OCI-LY7 (cell line): ENCODE measurements at regions not wholly inside any gene's neighbourhood (a gene's known extent, or its start where the extent isn't known, plus 50 kb on each side); places are given as distances from the start of the nearest gene placed in this dataset.

ENCODE experiments used
- BruUV-seq: library from RNA; stranded (reverse); fragments of 400-500 nt; replicated peaks from 2 replicates; lab custom pipeline; 2021; lab: Mats Ljungman, UMichigan
- CTCF ChIA-PET: fragments of 300-600 bp; sonication (Branson Sonifier 250); formaldehyde crosslinking; loops from one replicate; lab custom pipeline; 2022; ENCODE audit warnings: antibody characterized with exemption; ENCODE audit not compliant: unreplicated experiment; lab: Charles Lee
- POLR2A ChIA-PET: fragments of 300-600 bp; sonication (Branson Sonifier 250); formaldehyde crosslinking; loops from one replicate; lab custom pipeline; 2022; ENCODE audit warnings: antibody characterized with exemption; lab: Charles Lee
- DNase-seq: peaks from one replicate; pipeline ENCODE4 v3.0.0-alpha.2; 2015; ENCODE audit warnings: low spot score
- H2AFZ ChIP-seq: fragments of 200-600 bp; sonication (generic), shearing (Covaris generic); 2 replicates; pipeline ENCODE4 v1.6.1; 2014; ENCODE audit warnings: mild to moderate bottlenecking, antibody characterized with exemption, low read length, moderate library complexity
- H3K27ac ChIP-seq: fragments of 200-600 bp; sonication (generic); 2 replicates; pipeline ENCODE4 v1.5.1; 2014; ENCODE audit warnings: mixed run types, low read depth, mild to moderate bottlenecking, moderate library complexity, low read length, inconsistent platforms; ENCODE audit not compliant: poor library complexity, severe bottlenecking
- H3K36me3 ChIP-seq: fragments of 200-600 bp; sonication (generic); 2 replicates; pipeline ENCODE4 v1.6.1; 2014; ENCODE audit warnings: mild to moderate bottlenecking, antibody characterized with exemption, low read length, moderate library complexity, mixed read lengths; ENCODE audit not compliant: insufficient read depth
- H3K4me1 ChIP-seq: fragments of 200-600 bp; sonication (generic); 2 replicates; pipeline ENCODE4 v1.5.1; 2014; ENCODE audit warnings: mild to moderate bottlenecking, low read length; ENCODE audit not compliant: insufficient read depth, poor library complexity, severe bottlenecking
- H3K4me2 ChIP-seq: fragments of 200-600 bp; sonication (generic); 2 replicates; pipeline ENCODE4 v1.6.1; 2014; ENCODE audit warnings: mild to moderate bottlenecking, low read length
- H3K4me3 ChIP-seq: fragments of 200-600 bp; sonication (generic); 2 replicates; pipeline ENCODE4 v1.5.1; 2014; ENCODE audit warnings: mild to moderate bottlenecking, low read depth, low read length; ENCODE audit not compliant: poor library complexity, severe bottlenecking
- H3K79me2 ChIP-seq: fragments of 200-600 bp; sonication (generic); 2 replicates; pipeline ENCODE4 v1.6.1; 2016; ENCODE audit warnings: low read depth, mild to moderate bottlenecking, low read length, moderate library complexity, mixed read lengths; ENCODE audit not compliant: insufficient read depth
- H3K9me2 ChIP-seq: fragments of 200-600 bp; sonication (generic); 2 replicates; pipeline ENCODE4 v1.6.1; 2016; ENCODE audit warnings: mild to moderate bottlenecking, low read length, mixed read lengths; ENCODE audit not compliant: insufficient read depth
- H3K9me3 ChIP-seq: fragments of 200-600 bp; sonication (generic); 2 replicates; pipeline ENCODE4 v1.6.1; 2014; ENCODE audit warnings: mild to moderate bottlenecking, mixed run types, low read length, mixed read lengths
- H4K20me1 ChIP-seq: fragments of 200-600 bp; sonication (generic); 2 replicates; pipeline ENCODE4 v1.6.1; 2014; ENCODE audit warnings: mild to moderate bottlenecking, antibody characterized with exemption, low read length, moderate library complexity, mixed read lengths; ENCODE audit not compliant: insufficient read depth
- EZH2phosphoT487 ChIP-seq: fragments of 200-600 bp; sonication (generic); IDR thresholded peaks from 2 replicates; pipeline ENCODE4 v1.6.1; 2018; ENCODE audit warnings: low read depth, borderline replicate concordance, mild to moderate bottlenecking, mixed run types, antibody characterized with exemption, low read length, moderate library complexity, mixed read lengths
- intact Hi-C: fragments of 100-400 bp; cut with micrococcal nuclease; formaldehyde crosslinking; loops from one replicate; pipeline ENCODE4 v1.10.0; 2022; ENCODE audit not compliant: unreplicated experiment
- TF ChIP-seq, protein P1 (sequence below): fragments of 200-600 bp; sonication (generic); conservative IDR thresholded peaks from 2 replicates; pipeline ENCODE4 v1.5.1; 2014; ENCODE audit warnings: mild to moderate bottlenecking, antibody characterized with exemption, low read length, moderate library complexity, mixed read lengths

DNA sequence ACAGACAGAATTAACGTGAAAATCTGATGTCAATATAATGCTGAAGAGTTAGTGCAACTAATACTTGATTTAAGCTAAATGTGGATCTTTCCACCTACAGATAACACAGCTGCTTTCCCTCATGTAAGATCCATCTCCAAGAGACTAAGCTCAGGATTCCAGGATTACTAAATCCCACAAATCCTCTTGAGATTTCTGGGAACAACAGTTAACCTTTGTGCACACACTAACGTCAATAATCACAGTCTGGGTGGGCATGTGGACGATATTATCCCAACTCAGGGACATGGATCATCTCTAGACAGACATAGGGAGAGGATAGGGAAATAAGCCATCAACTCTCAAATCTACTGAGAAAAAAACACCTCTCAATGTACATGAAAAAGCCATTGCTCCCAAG lies 432.6 kb downstream of the SATB2 start:
- CTCF ChIA-PET, result no interaction called here
- intact Hi-C loops, result no loop called here

GRCh38 chr2:199024224-199024623 lies 433.5 kb downstream of the SATB2 start:
- Histone ChIP-seq H4K20me1 (no peaks in the 10 kb centered on the region), H3K36me3 (no peaks in the 10 kb centered on the region; the same call in 1 of the 2 replicates), H3K4me2 (no peak overlapping the region), H3K4me1 (peaks cover 23% of the 10 kb centered on the region), H2AFZ (no peak overlapping the region), H3K9me3 (peaks cover 4% of the 10 kb centered on the region; the same call in 1 of the 2 replicates), H3K79me2 (no peaks in the 10 kb centered on the region), H3K4me3 (no peak overlapping the region), H3K27ac (no peak overlapping the region), H3K9me2 (no peaks in the 10 kb centered on the region)
- BruUV-seq, result no TSS peak
- CTCF ChIA-PET, result no interaction called here
- intact Hi-C loops, result loop anchor here (5.0 kb wide), 1 partner anchor 288 kb away; no protein-coding TSS in a partner anchor
- TF ChIP-seq EZH2phosphoT487, result no peak
- TF ChIP-seq, protein P1, sequence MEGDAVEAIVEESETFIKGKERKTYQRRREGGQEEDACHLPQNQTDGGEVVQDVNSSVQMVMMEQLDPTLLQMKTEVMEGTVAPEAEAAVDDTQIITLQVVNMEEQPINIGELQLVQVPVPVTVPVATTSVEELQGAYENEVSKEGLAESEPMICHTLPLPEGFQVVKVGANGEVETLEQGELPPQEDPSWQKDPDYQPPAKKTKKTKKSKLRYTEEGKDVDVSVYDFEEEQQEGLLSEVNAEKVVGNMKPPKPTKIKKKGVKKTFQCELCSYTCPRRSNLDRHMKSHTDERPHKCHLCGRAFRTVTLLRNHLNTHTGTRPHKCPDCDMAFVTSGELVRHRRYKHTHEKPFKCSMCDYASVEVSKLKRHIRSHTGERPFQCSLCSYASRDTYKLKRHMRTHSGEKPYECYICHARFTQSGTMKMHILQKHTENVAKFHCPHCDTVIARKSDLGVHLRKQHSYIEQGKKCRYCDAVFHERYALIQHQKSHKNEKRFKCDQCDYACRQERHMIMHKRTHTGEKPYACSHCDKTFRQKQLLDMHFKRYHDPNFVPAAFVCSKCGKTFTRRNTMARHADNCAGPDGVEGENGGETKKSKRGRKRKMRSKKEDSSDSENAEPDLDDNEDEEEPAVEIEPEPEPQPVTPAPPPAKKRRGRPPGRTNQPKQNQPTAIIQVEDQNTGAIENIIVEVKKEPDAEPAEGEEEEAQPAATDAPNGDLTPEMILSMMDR, result no peak
- no peak for DNase-seq
- POLR2A ChIA-PET, result interaction anchor here (0.7 to 1.9 kb wide), 2 partner anchors 12 to 149 kb away, joined by 3 to 5 read pairs; no protein-coding TSS in a partner anchor

More for the DNA sequence above, 432.6 kb downstream of the SATB2 start:
- Histone ChIP-seq H3K36me3 (no peaks in the 10 kb centered on the region; the same call in 1 of the 2 replicates), H2AFZ (peak overlapping the region; percentile 35; the same call in 1 of the 2 replicates), H3K4me2 (no peak overlapping the region), H3K27ac (no peak overlapping the region), H3K9me3 (peaks cover 4% of the 10 kb centered on the region; the same call in 1 of the 2 replicates), H3K4me3 (no peak overlapping the region), H3K4me1 (peaks cover 17% of the 10 kb centered on the region), H4K20me1 (no peaks in the 10 kb centered on the region), H3K79me2 (no peaks in the 10 kb centered on the region), H3K9me2 (no peaks in the 10 kb centered on the region)
- TF ChIP-seq EZH2phosphoT487, result no peak
- TF ChIP-seq, protein P1, result no peak
- BruUV-seq, result no TSS peak
- POLR2A ChIA-PET, result interaction anchor here (0.5 to 1.9 kb wide), 4 partner anchors 11 to 991 kb away, joined by 3 to 5 read pairs (median 3); no protein-coding TSS in a partner anchor
- DNase-seq, result no peak

GRCh38 chr2:199019898-199020507 lies 437.7 kb downstream of the SATB2 start:
- Histone ChIP-seq H3K79me2 (no peaks in the 10 kb centered on the region), H3K4me3 (no peak overlapping the region), H3K9me3 (peaks cover 4% of the 10 kb centered on the region; the same call in 1 of the 2 replicates), H3K9me2 (no peaks in the 10 kb centered on the region), H4K20me1 (no peaks in the 10 kb centered on the region), H3K36me3 (no peaks in the 10 kb centered on the region; the same call in 1 of the 2 replicates), H3K4me1 (peaks cover 29% of the 10 kb centered on the region), H3K4me2 (no peak overlapping the region), H2AFZ (peak overlapping the region; percentile 37), H3K27ac (no peak overlapping the region)
- TF ChIP-seq, protein P1, result peak; percentile 91
- TF ChIP-seq EZH2phosphoT487, result no peak
- ChIA-PET CTCF (no interaction called here), POLR2A (interaction anchor here (0.5 kb wide), 1 partner anchor 692 kb away, joined by 3 read pairs; no protein-coding TSS in a partner anchor)
- no TSS peak for BruUV-seq
- peak; percentile 85 for DNase-seq
- intact Hi-C loops, result loop anchor here (1.0 to 10.0 kb wide), 3 partner anchors 292 to 705 kb away; no protein-coding TSS in a partner anchor
